ENCODE measurements at regions not wholly inside any gene's neighbourhood (a gene's known extent, or its start where the extent isn't known, plus 50 kb on each side); places are given as distances from the start of the nearest gene placed in this dataset.

DNA sequence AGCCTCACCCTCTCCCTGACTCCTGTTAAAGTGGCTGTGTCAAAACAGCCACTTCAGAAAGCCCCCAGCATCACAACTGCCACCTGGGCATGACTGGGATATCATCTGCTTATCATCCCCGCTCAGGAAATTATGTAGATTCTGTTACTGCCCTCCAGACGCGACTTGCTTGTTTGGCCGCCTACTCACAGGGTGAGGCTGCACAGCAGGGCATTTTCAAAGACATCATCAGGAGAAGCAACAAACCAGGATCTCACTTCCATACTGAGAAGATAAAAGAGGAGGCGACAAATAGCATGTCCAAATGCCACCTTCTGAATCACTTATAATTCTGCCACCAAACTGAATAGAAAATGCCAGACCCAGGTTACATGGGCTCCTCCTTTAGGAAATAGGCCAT is 94.8 kb downstream of the MIS18A start:
- no peak for DNase-seq (ENCODE audit: low read depth)

DNA sequence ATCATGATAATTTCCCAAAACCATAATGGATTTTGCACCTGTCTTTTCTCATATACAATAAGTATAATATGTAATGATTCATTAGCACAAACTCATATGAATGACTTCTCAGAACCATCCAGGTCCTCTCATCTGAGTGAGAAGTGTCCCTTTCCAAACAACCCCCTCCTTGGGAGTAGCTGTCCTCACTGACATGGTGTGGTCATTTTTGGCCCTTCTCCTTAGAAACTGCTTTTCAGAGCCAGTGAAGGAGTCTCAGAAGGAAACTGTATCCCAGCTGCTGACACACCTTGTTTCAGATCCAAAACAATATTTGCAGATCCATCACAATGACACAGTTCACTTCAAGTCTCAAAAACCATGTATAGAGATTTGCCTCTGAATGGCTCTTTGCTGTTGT is 95.5 kb downstream of the MIS18A start:
- DNase-seq (ENCODE audit: low read depth): no peak

GRCh38 chr21:32182449-32182848 is 96.4 kb downstream of the MIS18A start:
- no peak for DNase-seq (ENCODE audit: low read depth)

- DNase-seq (ENCODE audit: low read depth): no peak
Measured at GRCh38 chr21:32181457-32181856, 97.4 kb downstream of the MIS18A start.

DNA sequence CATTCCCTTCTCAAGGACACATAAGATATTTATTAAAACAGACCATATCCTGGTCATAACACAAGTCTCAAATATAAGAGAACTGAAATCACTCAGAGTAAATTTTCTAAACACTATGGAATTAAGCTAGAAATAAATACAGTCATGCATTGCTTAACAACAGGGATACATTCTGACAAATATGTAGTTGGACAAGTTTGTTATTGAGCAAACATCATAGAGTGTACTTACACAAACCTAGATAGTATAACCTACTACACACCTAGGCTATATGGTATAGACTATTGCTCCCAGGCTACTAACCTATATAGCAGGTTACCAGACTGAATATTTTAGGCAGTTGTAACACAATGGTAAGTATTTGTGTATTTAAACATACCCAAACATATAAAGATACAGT is 104.0 kb downstream of the MIS18A start:
- DNase-seq (ENCODE audit: low read depth): no peak

DNA sequence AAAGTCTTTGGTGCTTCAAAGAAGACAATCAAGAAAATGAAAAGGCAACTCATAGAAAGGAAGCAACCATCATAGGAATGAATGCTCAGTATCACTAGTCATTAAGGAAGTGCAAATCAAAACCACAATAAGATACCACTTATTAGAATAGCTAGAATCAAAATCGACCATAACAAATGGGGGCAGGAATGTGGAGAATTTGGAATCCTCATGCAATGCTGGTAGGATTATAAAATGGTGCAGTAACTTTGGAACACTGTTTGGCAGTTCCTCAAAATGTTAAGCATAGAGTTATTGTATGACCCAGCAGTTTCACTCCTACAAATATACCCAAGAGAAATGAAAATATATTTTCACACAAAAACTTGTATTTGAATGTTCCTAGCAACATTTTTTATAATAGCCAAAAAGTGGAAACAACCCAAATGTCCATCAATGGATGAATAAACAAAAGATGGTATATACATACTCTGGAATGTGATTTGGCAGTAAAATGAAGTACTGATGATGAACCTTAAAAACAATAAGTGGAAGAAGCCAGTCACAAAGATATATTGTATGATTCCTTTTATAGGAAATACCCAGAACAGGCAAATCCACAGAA is 105.6 kb downstream of the MIS18A start:
- no peak for DNase-seq (ENCODE audit: low read depth)

- no peak for DNase-seq (ENCODE audit: low read depth)
Measured at GRCh38 chr21:32172106-32172505, 106.7 kb downstream of the MIS18A start.

DNA sequence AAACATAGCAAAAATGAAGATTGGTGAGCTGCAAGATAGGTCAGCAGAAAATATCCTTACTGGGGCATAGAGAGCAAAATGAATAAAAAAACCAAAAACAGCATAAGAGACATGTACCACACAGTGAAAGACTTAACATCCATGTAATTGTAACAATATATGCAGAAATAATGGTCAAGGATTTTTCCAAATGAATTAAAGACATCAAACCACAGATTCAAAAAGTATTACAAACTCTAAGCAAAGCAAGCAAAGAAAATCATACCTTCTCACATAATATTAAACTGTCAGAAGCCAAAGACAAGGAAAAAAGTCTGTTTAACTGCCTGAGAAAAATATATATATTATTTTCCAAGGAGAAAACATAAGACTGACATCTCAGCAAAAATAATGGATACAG is 111.3 kb downstream of the MIS18A start:
- DNase-seq (ENCODE audit: low read depth): no peak

DNA sequence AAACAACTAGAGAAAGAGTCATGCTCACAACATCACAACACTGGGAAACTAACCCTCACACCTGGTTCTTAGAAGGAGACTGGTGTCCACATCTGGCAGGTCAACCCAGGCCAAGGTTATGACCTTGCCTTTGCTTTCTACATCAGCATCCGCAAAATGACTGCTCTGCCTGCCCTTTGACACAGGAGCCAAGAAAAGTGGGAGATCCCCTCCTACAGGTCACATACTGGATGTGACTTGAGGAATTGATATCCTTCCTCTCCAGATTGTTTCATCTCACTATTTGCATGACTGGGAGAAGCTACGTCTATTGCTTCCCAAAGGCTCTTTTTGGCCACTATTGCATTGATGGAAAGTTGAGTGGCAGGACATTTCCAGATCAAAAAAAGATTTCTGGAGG is 115.5 kb downstream of the MIS18A start:
- DNase-seq (ENCODE audit: low read depth): no peak

GRCh38 chr21:32162727-32163320 is 116.0 kb downstream of the MIS18A start:
- DNase-seq (ENCODE audit: low read depth): no peak

DNA sequence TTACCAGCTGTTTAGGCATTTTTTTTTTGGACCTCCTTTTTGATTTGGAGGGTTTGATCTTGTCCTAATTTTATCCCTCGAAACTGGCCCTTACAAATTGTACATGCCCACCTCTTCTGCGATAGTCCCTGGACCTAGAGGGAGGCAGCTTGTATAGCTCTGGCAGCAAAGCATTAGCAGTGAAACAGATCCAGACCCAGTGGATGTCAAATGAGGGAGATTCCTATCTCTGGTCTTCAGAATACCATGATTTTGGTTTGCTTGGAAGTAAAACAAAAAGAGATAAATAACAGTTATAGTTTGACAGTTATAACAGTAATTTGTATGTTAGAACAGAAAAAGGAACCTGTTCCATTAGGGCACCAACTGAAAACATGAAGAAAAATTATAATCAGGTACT is 123.6 kb downstream of the MIS18A start:
- no peak for DNase-seq (ENCODE audit: low read depth)

DNA sequence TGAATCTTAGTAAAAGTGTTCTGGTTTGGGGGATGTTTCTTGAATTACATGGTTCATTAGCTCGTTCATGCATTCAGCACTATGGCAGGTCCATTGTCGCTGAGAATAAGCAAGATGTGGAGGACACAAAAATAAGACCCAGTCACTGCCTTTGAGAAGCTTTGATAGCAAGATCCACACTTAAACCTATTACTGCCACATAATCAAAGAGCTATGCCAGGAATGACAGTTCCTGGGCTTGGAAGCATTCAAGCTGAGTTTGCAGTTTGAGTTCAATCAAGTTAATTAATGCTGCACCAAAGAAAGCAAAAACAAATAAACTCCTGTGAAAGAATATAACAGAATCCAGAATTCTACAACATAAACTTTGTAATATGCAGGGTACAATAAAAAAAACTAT is 131.8 kb downstream of the MIS18A start:
- DNase-seq (ENCODE audit: low read depth): no peak

DNA sequence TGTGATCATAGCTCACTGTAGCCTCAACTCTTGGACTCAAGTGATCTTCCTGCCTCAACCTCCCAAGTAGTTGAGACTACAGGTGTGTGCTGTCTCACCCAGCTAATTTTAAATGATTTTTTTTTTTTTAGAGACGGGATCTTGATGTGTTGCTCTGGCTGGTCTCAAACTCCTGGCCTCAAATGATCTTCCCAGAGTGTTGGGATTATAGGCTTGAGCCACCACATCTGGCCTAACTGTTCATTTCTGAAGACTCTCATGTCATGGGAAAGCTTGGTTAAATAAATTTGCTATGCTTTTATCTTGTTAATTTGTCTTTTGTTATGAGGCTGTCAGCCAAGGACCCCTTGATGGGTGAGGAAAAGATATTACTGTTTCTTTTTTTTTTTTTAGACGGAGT is 134.0 kb downstream of the MIS18A start:
- no peak for DNase-seq (ENCODE audit: low read depth)

GRCh38 chr21:32143241-32143939 is 135.5 kb downstream of the MIS18A start:
- no peak for DNase-seq (ENCODE audit: low read depth)

GRCh38 chr21:32141318-32141633 is 137.6 kb downstream of the MIS18A start:
- no peak for DNase-seq (ENCODE audit: low read depth)

DNA sequence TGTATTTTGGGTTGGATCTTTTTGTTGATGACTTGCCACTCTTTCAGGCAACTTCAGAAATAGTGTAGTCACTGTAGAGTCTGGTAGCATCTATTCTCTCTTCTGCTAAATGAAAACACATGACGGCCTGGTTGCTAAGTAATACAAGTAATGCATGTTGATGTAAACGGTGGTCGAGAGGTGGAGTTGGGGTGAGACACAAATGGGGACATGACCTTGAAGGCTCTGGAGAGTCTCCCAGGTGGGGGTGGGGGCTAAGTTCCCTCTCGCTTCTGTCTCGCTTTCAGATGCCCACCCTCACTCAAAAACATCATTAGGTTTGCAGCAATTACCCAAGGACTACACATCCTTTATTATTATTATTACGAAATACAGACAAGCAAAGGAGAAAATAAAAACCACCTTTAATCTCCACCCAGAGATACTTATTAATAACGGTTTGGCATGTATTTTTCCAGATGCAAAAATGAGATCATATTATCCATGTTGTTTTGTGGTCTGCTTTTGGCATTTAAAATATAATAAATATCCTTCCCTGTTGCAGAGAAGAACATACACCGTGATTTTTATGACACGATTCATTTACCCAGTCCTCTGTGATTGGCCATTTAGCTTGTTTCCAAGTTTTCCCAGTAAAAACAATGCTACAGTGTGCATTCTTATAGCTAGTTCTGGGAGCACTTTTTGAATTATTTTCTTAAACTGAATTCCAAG is 138.1 kb downstream of the MIS18A start:
- no peak for DNase-seq (ENCODE audit: low read depth)

DNA sequence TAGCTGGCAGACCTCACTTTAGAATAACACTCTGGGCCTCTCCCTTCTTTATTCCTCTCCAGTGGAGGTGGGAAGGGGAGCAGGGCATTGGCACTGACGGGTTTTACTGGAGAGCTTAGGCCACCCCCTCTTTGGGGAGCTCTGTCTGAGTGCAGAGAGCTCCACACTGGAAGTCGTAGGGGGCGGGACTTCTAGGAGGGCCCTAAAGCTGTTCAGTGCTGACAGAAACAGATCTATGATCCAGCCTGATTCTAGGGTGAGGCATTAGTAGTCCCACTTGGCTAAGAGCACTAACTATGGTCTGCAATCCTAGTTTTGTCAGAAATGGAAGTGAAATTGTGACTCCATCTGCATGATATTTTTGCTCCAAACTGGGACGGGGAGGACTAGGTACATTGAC is 138.7 kb downstream of the MIS18A start:
- DNase-seq (ENCODE audit: low read depth): no peak

- no peak for DNase-seq (ENCODE audit: low read depth)
Measured at GRCh38 chr21:32138658-32139057, 140.2 kb downstream of the MIS18A start.

DNA sequence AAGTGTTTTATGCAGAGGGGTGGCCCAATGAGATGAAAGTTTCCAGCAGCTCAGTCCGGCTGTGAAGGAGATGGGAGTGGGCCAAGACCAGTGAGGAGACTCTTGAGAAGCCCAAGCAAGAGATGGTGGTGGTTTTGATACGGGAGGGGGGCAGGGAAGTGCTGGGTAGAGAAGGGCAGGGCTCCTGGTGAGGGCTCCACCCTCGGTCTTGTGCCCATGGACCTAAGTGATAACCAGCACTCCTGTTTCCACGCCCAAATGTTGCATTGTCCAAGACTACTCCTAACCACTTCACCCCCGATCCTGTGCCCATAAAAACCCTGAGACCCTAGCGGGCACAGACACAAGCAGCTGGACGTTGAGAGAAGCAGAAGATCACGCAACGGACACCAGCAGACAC is 140.9 kb downstream of the MIS18A start:
- DNase-seq (ENCODE audit: low read depth): no peak

- peak; percentile 33 for DNase-seq (ENCODE audit: low read depth)
Measured at GRCh38 chr21:32137266-32137665, 141.6 kb downstream of the MIS18A start.

- DNase-seq (ENCODE audit: low read depth): no peak
Measured at GRCh38 chr21:32136546-32136945, 142.3 kb downstream of the MIS18A start.

DNA sequence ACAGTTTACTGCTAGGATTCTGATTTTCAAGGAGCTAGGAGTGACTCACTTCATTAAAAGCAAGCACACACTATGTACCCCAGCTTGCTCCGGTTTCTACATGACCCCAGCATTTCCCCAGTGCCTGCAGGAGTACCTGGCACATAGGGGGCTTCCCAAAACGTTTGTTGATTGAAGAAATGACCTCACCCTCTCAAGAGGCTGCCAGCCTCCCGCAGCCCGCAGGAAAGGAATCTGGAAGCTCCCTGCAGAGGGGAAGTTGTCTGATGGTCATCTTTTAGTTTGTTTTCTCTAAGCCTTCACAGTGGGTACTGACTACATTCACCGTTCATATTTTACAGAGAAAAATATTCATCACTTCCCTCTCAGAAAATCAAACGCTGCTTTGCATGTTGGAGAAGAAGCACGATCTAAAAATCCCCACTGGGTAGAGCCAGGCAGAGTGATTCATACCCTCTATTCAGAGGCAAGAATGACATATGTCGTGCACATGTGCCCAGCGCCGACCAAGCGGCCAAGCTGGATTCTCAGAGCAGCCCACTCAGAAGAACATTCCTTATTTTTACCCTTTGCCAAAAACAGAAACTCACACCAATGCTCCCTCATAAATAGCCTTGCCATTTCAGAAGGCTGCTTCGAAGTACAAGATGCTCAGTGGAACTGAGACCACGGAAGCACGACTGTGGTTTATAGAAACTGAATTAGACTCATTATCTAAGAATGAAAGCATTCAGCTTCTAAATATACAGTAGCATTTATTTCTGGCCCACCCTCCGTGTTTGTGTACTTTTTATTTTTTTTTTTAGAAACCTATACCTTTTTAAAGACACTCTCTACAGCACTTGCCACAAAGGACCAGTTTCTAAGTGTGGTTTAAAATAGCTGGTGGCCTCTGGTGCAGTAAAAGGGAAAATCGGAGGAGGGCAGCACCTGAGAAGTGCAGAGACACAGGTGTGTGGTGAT is 143.2 kb downstream of the MIS18A start:
- DNase-seq (ENCODE audit: low read depth): peak; percentile 52

Data from ELR (cell line).